GM12891 (cell line): ENCODE measurements at regions not wholly inside any gene's neighbourhood (a gene's known extent, or its start where the extent isn't known, plus 50 kb on each side); places are given as distances from the start of the nearest gene placed in this dataset.

Experiments
- POLR2A ChIP-seq: IDR thresholded peaks from 2 replicates; pipeline ENCODE4 v1.6.1; 2011; ENCODE audit warnings: low read depth, low read length, control low read depth
- POLR2AphosphoS5 ChIP-seq: IDR thresholded peaks from 2 replicates; pipeline ENCODE4 v1.6.1; 2011; ENCODE audit warnings: low read depth, low read length, control low read depth
- TAF1 ChIP-seq: IDR thresholded peaks from 2 replicates; pipeline ENCODE4 v1.6.1; 2011; ENCODE audit warnings: low read depth, low read length, control low read depth

DNA sequence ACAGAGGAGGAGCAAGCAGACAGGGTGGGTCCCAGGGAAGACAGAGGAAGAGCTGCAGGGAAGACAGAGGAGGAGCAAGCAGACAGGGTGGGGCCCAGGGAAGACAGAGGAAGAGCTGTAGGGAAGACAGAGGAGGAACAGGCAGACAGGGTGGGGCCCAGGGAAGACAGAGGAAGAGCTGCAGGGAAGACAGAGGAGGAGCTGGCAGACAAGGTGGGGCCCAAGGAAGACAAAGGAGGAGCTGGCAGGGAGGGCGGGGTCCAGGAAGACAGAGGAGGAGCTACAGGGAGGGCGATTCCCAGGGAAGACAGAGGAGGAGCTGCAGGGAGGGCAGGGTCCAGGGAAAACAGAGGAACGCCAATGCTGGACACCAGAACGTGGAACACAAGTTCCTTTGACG lies 66.5 kb downstream of the PLXNA1 start:
- TF ChIP-seq POLR2AphosphoS5 = no peak
- TF ChIP-seq POLR2A = no peak
- no peak for TF ChIP-seq TAF1
